NB4 (cell line): ENCODE measurements at regions not wholly inside any gene's neighbourhood (a gene's known extent, or its start where the extent isn't known, plus 50 kb on each side); places are given as distances from the start of the nearest gene placed in this dataset.

Experiments
- DNase-seq: peaks from one replicate; pipeline ENCODE4 v3.0.0; 2010; ENCODE audit warnings: low read depth
- H3K4me3 ChIP-seq: one replicate; pipeline ENCODE4 v1.5.1; 2011; ENCODE audit warnings: mild to moderate bottlenecking, low read depth, low read length, moderate library complexity
- CTCF ChIP-seq: IDR thresholded peaks from one replicate; pipeline ENCODE4 v1.5.1; 2012; ENCODE audit warnings: low read depth, low read length
- MAX ChIP-seq: IDR thresholded peaks from 2 replicates; pipeline ENCODE4 v1.6.1; 2011; ENCODE audit warnings: low read depth, low read length
- MYC ChIP-seq: IDR thresholded peaks from 2 replicates; pipeline ENCODE4 v1.6.1; 2011; ENCODE audit warnings: low read depth, low read length
- POLR2A ChIP-seq: IDR thresholded peaks from 2 replicates; pipeline ENCODE4 v1.6.1; 2011; ENCODE audit warnings: mild to moderate bottlenecking; ENCODE audit not compliant: insufficient read length; ENCODE audit errors: extremely low read depth

GRCh38 chr15:96801576-96802150 lies 471.2 kb downstream of the NR2F2 start:
- TF ChIP-seq CTCF (no peak), POLR2A (no peak), MAX (no peak), MYC (no peak)
- DNase-seq, result no peak
- H3K4me3 ChIP-seq, result no peak overlapping the region

GRCh38 chr15:96802611-96803255 lies 472.2 kb downstream of the NR2F2 start:
- DNase-seq, result no peak
- no peak for TF ChIP-seq MYC
- TF ChIP-seq CTCF, result no peak
- TF ChIP-seq MAX, result no peak
- no peak for TF ChIP-seq POLR2A
- H3K4me3 ChIP-seq, result no peak overlapping the region

- no peak for DNase-seq
- TF ChIP-seq MAX, result no peak
- TF ChIP-seq POLR2A, result no peak
- TF ChIP-seq MYC, result no peak
- TF ChIP-seq CTCF, result no peak
- no peak overlapping the region for H3K4me3 ChIP-seq
These were observed 474.3 kb downstream of the NR2F2 start for GRCh38 chr15:96804754-96805153.

GRCh38 chr15:96807361-96807760 lies 476.9 kb downstream of the NR2F2 start:
- no peak for DNase-seq
- H3K4me3 ChIP-seq, result no peak overlapping the region
- TF ChIP-seq CTCF (no peak), MAX (no peak), POLR2A (no peak), MYC (no peak)

GRCh38 chr15:96817900-96818299 lies 487.4 kb downstream of the NR2F2 start:
- DNase-seq, result no peak
- H3K4me3 ChIP-seq, result no peak overlapping the region
- no peak for TF ChIP-seq CTCF
- no peak for TF ChIP-seq MYC
- no peak for TF ChIP-seq POLR2A
- TF ChIP-seq MAX, result no peak
